ENCODE measurements at regions not wholly inside any gene's neighbourhood (a gene's known extent, or its start where the extent isn't known, plus 50 kb on each side); places are given as distances from the start of the nearest gene placed in this dataset.
"Not testable (repeated sequence)": the region's sequence is repeated elsewhere in the genome, so short reads cannot be mapped to it uniquely, and the experiment has no call there.

GRCh38 chr3:106068381-106068780, 199.6 kb upstream of the CBLB start:
- H3K4me1 ChIP-seq (ENCODE audit: control extremely low read depth in 1 of 4, control insufficient read depth in 4 of 4, insufficient read depth in 4 of 4, low read length in 3 of 4): no peaks in the 10 kb centered on the region
- H3K4me3 ChIP-seq (ENCODE audit: control insufficient read depth in 1 of 7, extremely low read depth in 1 of 7, insufficient read depth in 4 of 7, low read depth in 2 of 7, low read length in 6 of 7): no peak overlapping the region
- peaks cover 0 to 11% (median 3%) of the 10 kb centered on the region in 5 experiments for H3K9me3 ChIP-seq (ENCODE audit: control extremely low read depth in 1 of 5, control insufficient read depth in 4 of 5, insufficient read depth in 2 of 5, low read depth in 1 of 5, low read length in 4 of 5)
- H3K27ac ChIP-seq (ENCODE audit: insufficient read depth in 1 of 2, low read depth in 1 of 2, low read length in 2 of 2, poor library complexity in 1 of 2, severe bottlenecking in 2 of 2): no peak overlapping the region
- H3K27me3 ChIP-seq (replicated peaks in 2 of 5; ENCODE audit: control insufficient read depth in 4 of 5, insufficient read depth in 5 of 5, low read length in 4 of 5): no peaks in the 10 kb centered on the region
- POLR2A ChIA-PET: interaction anchor here (0.7 kb wide), 1 partner anchor 1751 kb away, joined by 3 read pairs; no protein-coding TSS in a partner anchor
- WGBS (ENCODE audit: insufficient coverage): no CpG with 5 or more reads among the region's 1 CpG
- CTCF ChIA-PET: no interaction called here
- H3K36me3 ChIP-seq (ENCODE audit: control insufficient read depth in 4 of 4, insufficient read depth in 4 of 4, low read length in 3 of 4): no peaks in the 10 kb centered on the region
- DNase-seq: no peak

- no CpG with 5 or more reads among the region's 2 CpGs for WGBS (ENCODE audit: insufficient coverage)
- Histone ChIP-seq H3K4me1 (ENCODE audit: control extremely low read depth in 1 of 4, control insufficient read depth in 4 of 4, insufficient read depth in 4 of 4, low read length in 3 of 4) (no peaks in the 10 kb centered on the region), H3K27me3 (replicated peaks in 2 of 5; ENCODE audit: control insufficient read depth in 4 of 5, insufficient read depth in 5 of 5, low read length in 4 of 5) (no peaks in the 10 kb centered on the region), H3K4me3 (ENCODE audit: control insufficient read depth in 1 of 7, extremely low read depth in 1 of 7, insufficient read depth in 4 of 7, low read depth in 2 of 7, low read length in 6 of 7) (no peak overlapping the region), H3K9me3 (ENCODE audit: control extremely low read depth in 1 of 5, control insufficient read depth in 4 of 5, insufficient read depth in 2 of 5, low read depth in 1 of 5, low read length in 4 of 5) (peaks cover 0 to 10% (median 3%) of the 10 kb centered on the region in 5 experiments), H3K36me3 (ENCODE audit: control insufficient read depth in 4 of 4, insufficient read depth in 4 of 4, low read length in 3 of 4) (no peaks in the 10 kb centered on the region), H3K27ac (ENCODE audit: insufficient read depth in 1 of 2, low read depth in 1 of 2, low read length in 2 of 2, poor library complexity in 1 of 2, severe bottlenecking in 2 of 2) (no peak overlapping the region)
- DNase-seq: no peak
- ChIA-PET POLR2A (interaction anchor here (0.7 kb wide), 1 partner anchor 1751 kb away, joined by 3 read pairs; no protein-coding TSS in a partner anchor), CTCF (no interaction called here)
Observed at GRCh38 chr3:106068795-106069194, 200.0 kb upstream of the CBLB start.

- Histone ChIP-seq H3K4me1 (ENCODE audit: control extremely low read depth in 1 of 4, control insufficient read depth in 4 of 4, insufficient read depth in 4 of 4, low read length in 3 of 4) (no peaks in the 10 kb centered on the region), H3K9me3 (ENCODE audit: control extremely low read depth in 1 of 5, control insufficient read depth in 4 of 5, insufficient read depth in 2 of 5, low read depth in 1 of 5, low read length in 4 of 5) (peaks cover 0 to 5% (median 2%) of the 10 kb centered on the region in 5 experiments), H3K27me3 (replicated peaks in 2 of 5; ENCODE audit: control insufficient read depth in 4 of 5, insufficient read depth in 5 of 5, low read length in 4 of 5) (no peaks in the 10 kb centered on the region), H3K4me3 (ENCODE audit: control insufficient read depth in 1 of 7, extremely low read depth in 1 of 7, insufficient read depth in 4 of 7, low read depth in 2 of 7, low read length in 6 of 7) (no peak overlapping the region), H3K36me3 (ENCODE audit: control insufficient read depth in 4 of 4, insufficient read depth in 4 of 4, low read length in 3 of 4) (no peaks in the 10 kb centered on the region), H3K27ac (ENCODE audit: insufficient read depth in 1 of 2, low read depth in 1 of 2, low read length in 2 of 2, poor library complexity in 1 of 2, severe bottlenecking in 2 of 2) (no peak overlapping the region)
- WGBS (ENCODE audit: insufficient coverage): no CpG with 5 or more reads among the region's 3 CpGs
- CTCF ChIA-PET: no interaction called here
- POLR2A ChIA-PET: no interaction called here
- DNase-seq: no peak
Observed at GRCh38 chr3:106070187-106070586, 201.4 kb upstream of the CBLB start.

- no peak overlapping the region for H3K4me3 ChIP-seq (ENCODE audit: control insufficient read depth in 1 of 7, extremely low read depth in 1 of 7, insufficient read depth in 4 of 7, low read depth in 2 of 7, low read length in 6 of 7)
- WGBS (ENCODE audit: insufficient coverage): 100% methylated on average over 3 of the region's 4 CpGs
- ChIA-PET POLR2A (no interaction called here), CTCF (no interaction called here)
- H3K27me3 ChIP-seq (replicated peaks in 2 of 5; ENCODE audit: control insufficient read depth in 4 of 5, insufficient read depth in 5 of 5, low read length in 4 of 5): no peaks in the 10 kb centered on the region
- H3K4me1 ChIP-seq (ENCODE audit: control extremely low read depth in 1 of 4, control insufficient read depth in 4 of 4, insufficient read depth in 4 of 4, low read length in 3 of 4): no peaks in the 10 kb centered on the region
- H3K9me3 ChIP-seq (ENCODE audit: control extremely low read depth in 1 of 5, control insufficient read depth in 4 of 5, insufficient read depth in 2 of 5, low read depth in 1 of 5, low read length in 4 of 5): peaks cover 0 to 5% (median 2%) of the 10 kb centered on the region in 5 experiments
- H3K36me3 ChIP-seq (ENCODE audit: control insufficient read depth in 4 of 4, insufficient read depth in 4 of 4, low read length in 3 of 4): no peaks in the 10 kb centered on the region
- no peak overlapping the region for H3K27ac ChIP-seq (ENCODE audit: insufficient read depth in 1 of 2, low read depth in 1 of 2, low read length in 2 of 2, poor library complexity in 1 of 2, severe bottlenecking in 2 of 2)
- no peak for DNase-seq
Observed at GRCh38 chr3:106071306-106071705, 202.5 kb upstream of the CBLB start.

GRCh38 chr3:106072596-106072995, 203.8 kb upstream of the CBLB start:
- no CpG with 5 or more reads among the region's 5 CpGs for WGBS (ENCODE audit: insufficient coverage)
- CTCF ChIA-PET; DNase-seq; H3K9me3 ChIP-seq (ENCODE audit: control extremely low read depth in 1 of 5, control insufficient read depth in 4 of 5, insufficient read depth in 2 of 5, low read depth in 1 of 5, low read length in 4 of 5); H3K36me3 ChIP-seq (ENCODE audit: control insufficient read depth in 4 of 4, insufficient read depth in 4 of 4, low read length in 3 of 4); H3K4me1 ChIP-seq (ENCODE audit: control extremely low read depth in 1 of 4, control insufficient read depth in 4 of 4, insufficient read depth in 4 of 4, low read length in 3 of 4); H3K4me3 ChIP-seq (ENCODE audit: control insufficient read depth in 1 of 7, extremely low read depth in 1 of 7, insufficient read depth in 4 of 7, low read depth in 2 of 7, low read length in 6 of 7); H3K27me3 ChIP-seq (replicated peaks in 2 of 5; ENCODE audit: control insufficient read depth in 4 of 5, insufficient read depth in 5 of 5, low read length in 4 of 5); POLR2A ChIA-PET; H3K27ac ChIP-seq (ENCODE audit: insufficient read depth in 1 of 2, low read depth in 1 of 2, low read length in 2 of 2, poor library complexity in 1 of 2, severe bottlenecking in 2 of 2): not testable (repeated sequence)

GRCh38 chr3:106073806-106074205, 205.0 kb upstream of the CBLB start:
- CTCF ChIA-PET: not testable (repeated sequence)

GRCh38 chr3:106075731-106076130, 206.9 kb upstream of the CBLB start:
- H3K4me3 ChIP-seq (ENCODE audit: control insufficient read depth in 1 of 7, extremely low read depth in 1 of 7, insufficient read depth in 4 of 7, low read depth in 2 of 7, low read length in 6 of 7); H3K27ac ChIP-seq (ENCODE audit: insufficient read depth in 1 of 2, low read depth in 1 of 2, low read length in 2 of 2, poor library complexity in 1 of 2, severe bottlenecking in 2 of 2); H3K27me3 ChIP-seq (replicated peaks in 2 of 5; ENCODE audit: control insufficient read depth in 4 of 5, insufficient read depth in 5 of 5, low read length in 4 of 5); CTCF ChIA-PET; H3K36me3 ChIP-seq (ENCODE audit: control insufficient read depth in 4 of 4, insufficient read depth in 4 of 4, low read length in 3 of 4); DNase-seq; H3K4me1 ChIP-seq (ENCODE audit: control extremely low read depth in 1 of 4, control insufficient read depth in 4 of 4, insufficient read depth in 4 of 4, low read length in 3 of 4); H3K9me3 ChIP-seq (ENCODE audit: control extremely low read depth in 1 of 5, control insufficient read depth in 4 of 5, insufficient read depth in 2 of 5, low read depth in 1 of 5, low read length in 4 of 5); POLR2A ChIA-PET: not testable (repeated sequence)
- 100% methylated on average over 1 of the region's 5 CpGs for WGBS (ENCODE audit: insufficient coverage)

More at GRCh38 chr3:106073806-106074205, 205.0 kb upstream of the CBLB start:
- no CpG with 5 or more reads among the region's 31 CpGs for WGBS (ENCODE audit: insufficient coverage)
- H3K4me1 ChIP-seq (ENCODE audit: control extremely low read depth in 1 of 4, control insufficient read depth in 4 of 4, insufficient read depth in 4 of 4, low read length in 3 of 4); DNase-seq; H3K27me3 ChIP-seq (replicated peaks in 2 of 5; ENCODE audit: control insufficient read depth in 4 of 5, insufficient read depth in 5 of 5, low read length in 4 of 5); H3K9me3 ChIP-seq (ENCODE audit: control extremely low read depth in 1 of 5, control insufficient read depth in 4 of 5, insufficient read depth in 2 of 5, low read depth in 1 of 5, low read length in 4 of 5); POLR2A ChIA-PET; H3K27ac ChIP-seq (ENCODE audit: insufficient read depth in 1 of 2, low read depth in 1 of 2, low read length in 2 of 2, poor library complexity in 1 of 2, severe bottlenecking in 2 of 2); H3K36me3 ChIP-seq (ENCODE audit: control insufficient read depth in 4 of 4, insufficient read depth in 4 of 4, low read length in 3 of 4); H3K4me3 ChIP-seq (ENCODE audit: control insufficient read depth in 1 of 7, extremely low read depth in 1 of 7, insufficient read depth in 4 of 7, low read depth in 2 of 7, low read length in 6 of 7): not testable (repeated sequence)

Measured in common myeloid progenitor, CD34-positive (primary cell).